Activated CD4-positive, alpha-beta T cell treated with anti-CD3 and anti-CD28 coated beads, Interleukin-2, Interleukin-4, amounts not matched to agents 100 ng/mL and 50 ng/mL, durations not matched to agents 16 hours and 8 hours (primary cell): ENCODE measurements at regions not wholly inside any gene's neighbourhood (a gene's known extent, or its start where the extent isn't known, plus 50 kb on each side); places are given as distances from the start of the nearest gene placed in this dataset.
"Not testable (repeated sequence)": the region's sequence is repeated elsewhere in the genome, so short reads cannot be mapped to it uniquely, and the experiment has no call there.

Source experiments
- DNase-seq: peaks from one replicate; pipeline ENCODE4 v3.0.0-alpha.2; 2020; ENCODE audit warnings: low spot score

- DNase-seq: not testable (repeated sequence)
Observed at GRCh38 chr2:166641516-166641915, 147.5 kb upstream of the SCN7A start.

DNA sequence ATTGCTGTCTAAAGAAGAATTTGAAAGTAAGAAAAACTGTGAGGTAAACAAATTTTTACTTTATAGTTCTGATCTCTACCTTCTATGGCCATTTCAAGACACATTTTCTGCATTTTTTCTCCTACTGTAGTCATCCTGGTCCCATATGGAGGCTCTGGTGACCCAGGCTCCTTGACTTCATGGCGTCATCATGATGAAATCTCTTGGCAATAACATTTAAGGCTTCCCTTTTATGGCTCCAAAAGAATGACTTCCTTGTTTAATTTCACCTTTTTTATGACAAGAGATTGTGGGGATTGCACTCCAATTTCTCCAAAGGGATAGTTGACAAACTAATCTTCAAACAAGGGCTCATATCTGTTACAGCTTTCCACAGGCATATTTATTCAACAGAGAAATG lies 143.0 kb upstream of the SCN7A start:
- DNase-seq: no peak

DNA sequence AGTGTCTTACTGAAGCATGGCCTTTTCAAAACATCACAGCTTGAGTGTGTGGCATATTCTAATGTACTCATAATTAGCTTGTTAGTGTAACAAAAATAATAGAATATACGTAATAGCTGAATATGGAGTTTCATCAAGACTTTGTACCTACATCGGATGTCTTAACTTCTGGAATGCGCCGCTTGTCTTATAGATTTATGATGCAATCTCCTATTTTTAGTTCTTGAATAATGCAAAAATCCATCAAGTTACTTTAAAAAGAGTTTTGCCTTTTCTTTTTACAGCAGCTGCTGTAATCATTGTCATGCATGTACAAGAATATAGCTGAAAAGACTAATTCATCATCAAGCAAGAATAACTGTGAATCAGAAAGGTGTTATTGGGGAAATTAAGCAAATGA lies 140.7 kb upstream of the SCN7A start:
- no peak for DNase-seq

GRCh38 chr2:166632616-166633015 lies 138.6 kb upstream of the SCN7A start:
- no peak for DNase-seq

DNA sequence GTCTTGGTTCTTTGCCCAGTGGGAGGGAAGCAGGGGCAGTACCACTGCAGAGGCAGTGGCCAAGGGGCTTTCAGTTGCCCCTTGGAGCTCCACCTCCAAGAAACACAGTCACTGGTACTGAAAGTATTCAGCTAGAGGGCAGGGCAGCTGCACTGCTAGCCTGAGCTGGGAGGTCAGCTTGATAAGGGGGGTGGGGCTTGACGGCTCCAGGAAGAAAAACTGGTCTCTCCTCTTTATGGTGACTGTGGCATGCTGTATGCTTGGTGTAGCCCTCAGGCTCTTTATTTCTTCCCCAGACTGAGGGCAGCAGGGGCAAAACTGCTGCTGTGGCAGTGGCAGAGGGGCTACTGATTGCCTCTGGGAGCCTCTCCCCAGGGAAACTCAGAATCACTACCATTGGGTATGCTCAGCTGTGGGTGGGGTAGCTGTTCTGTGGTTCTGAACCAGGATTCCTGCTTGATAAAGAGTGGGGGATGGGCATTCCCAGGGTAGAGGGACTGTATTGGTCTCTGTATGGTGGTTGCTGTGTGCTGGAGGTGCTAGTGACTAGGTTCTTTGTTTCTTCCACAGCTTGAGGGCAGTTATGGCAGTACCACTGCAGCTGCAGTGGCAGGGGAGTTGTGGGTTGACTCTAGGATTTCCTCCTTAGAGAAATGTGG lies 134.6 kb upstream of the SCN7A start:
- no peak for DNase-seq

DNA sequence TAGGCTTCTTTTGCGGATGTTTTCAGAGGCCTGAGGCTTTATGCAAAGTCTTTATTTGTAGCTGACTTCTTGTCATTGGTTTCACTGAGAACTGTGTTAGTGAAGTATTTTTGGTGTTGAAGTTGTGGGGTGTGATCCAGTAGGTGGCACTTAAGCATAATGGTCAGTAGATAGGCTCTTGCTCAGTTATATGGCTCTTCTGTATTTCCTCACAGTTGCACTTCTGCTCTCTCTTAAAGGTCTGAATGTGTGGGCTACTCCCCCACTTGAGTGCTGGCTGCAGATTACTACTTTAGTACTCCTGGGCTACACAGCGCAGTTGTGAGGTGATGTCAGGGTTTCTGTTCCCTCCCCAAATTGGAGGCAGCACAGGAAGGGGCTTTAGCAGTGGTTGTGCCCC lies 133.8 kb upstream of the SCN7A start:
- no peak for DNase-seq

GRCh38 chr2:166625670-166626069 lies 131.6 kb upstream of the SCN7A start:
- no peak for DNase-seq

GRCh38 chr2:166614503-166614902 lies 120.5 kb upstream of the SCN7A start:
- DNase-seq: no peak

GRCh38 chr2:166614029-166614428 lies 120.0 kb upstream of the SCN7A start:
- no peak for DNase-seq

GRCh38 chr2:166613226-166613625 lies 119.2 kb upstream of the SCN7A start:
- DNase-seq: no peak

GRCh38 chr2:166612214-166612613 lies 118.2 kb upstream of the SCN7A start:
- no peak for DNase-seq

DNA sequence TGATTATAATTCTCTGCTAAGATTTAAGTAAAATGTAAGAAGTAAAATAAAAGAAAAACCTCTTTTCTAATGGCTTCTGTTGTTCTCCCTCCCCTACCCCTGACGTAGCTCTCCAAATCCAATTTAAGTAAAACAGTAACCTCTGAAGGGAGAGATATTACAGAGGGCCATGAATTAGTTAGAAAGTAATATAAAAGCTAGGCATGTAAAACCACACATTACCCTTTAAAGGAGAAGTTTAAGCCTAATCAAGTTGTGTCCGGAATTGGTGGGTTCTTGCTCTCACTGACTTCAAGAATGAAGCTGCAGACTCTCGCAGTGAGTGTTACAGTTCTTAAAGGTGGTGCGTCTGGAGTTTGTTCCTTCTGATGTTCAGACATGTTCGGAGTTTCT lies 116.9 kb upstream of the SCN7A start:
- no peak for DNase-seq

DNA sequence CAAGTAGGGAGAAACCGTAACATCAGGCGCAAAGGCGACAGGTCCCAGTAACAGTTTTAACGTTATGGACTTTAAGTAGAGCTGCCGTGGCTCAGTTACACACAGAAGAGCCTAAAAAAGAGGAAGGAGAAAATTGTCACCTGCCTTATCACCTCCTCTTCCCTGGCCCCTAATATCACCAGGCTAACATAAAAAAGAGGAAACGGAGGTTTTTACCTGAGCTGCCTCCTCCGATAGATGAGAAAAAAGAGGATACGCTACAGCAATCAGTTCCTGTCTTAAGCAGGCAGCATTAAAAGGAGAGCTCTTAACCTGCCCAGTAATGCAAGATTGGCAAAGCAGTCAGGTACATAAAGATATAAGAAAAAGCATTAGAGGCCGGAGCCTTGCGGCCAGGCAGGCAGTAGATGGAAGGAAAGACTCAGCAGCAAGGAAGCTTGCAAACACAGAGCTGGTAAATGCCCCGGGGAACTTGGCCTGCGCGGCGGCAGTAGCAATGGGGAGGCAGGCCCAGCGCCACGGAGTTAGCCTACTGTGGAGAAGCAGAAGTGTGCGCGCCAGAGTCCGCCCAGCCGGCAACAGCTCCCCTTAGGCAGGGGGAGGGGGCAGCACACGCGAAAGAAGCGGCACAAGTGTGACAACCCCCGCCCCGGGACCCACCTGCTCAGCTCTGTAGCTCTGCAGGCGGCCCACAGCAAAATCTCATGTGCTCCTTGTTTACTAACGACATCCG lies 116.3 kb upstream of the SCN7A start:
- DNase-seq: no peak

GRCh38 chr2:166609183-166609959 lies 115.3 kb upstream of the SCN7A start:
- DNase-seq: no peak

- DNase-seq: no peak
Observed at GRCh38 chr2:166607880-166608279, 113.8 kb upstream of the SCN7A start.

DNA sequence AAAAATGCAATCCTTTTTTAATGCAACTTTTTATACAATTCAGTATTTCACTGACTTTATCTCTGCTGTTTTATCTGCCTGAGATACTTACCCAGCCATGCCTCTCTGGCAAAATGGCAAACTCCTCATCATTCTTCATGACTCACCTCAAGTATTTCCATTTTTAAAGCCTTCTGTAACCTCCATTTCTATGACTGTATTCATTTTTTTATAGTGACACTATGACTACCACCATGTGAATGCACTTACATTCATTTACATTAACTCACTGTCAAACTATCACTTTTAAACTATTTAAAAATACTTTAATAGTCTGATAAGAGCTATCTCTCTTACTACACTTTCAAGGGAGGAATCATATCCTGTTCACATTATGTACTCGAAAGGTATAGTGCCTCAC lies 99.4 kb upstream of the SCN7A start:
- no peak for DNase-seq

GRCh38 chr2:166592750-166593149 lies 98.7 kb upstream of the SCN7A start:
- no peak for DNase-seq

- no peak for DNase-seq
Observed at GRCh38 chr2:166591226-166591625, 97.2 kb upstream of the SCN7A start.

DNA sequence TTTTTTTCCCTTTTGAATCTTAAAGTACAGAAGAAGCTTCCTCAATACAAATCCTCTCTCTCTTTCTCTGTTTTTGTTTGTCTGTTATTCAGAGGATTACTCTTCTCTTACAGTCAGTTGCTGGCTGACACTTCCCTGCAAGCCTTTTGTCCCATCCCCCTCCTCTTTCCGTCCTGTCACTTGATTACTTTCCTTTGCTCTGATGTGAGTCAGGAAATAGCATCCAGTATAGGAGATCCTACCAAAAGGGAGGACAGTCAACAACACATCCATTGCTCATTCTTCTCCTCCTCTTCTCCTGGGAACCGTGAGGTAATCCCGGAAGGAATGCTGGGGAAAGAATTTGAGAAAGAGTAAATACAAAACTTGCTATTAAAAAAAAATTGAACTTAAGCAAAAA lies 79.3 kb upstream of the SCN7A start:
- no peak for DNase-seq

DNA sequence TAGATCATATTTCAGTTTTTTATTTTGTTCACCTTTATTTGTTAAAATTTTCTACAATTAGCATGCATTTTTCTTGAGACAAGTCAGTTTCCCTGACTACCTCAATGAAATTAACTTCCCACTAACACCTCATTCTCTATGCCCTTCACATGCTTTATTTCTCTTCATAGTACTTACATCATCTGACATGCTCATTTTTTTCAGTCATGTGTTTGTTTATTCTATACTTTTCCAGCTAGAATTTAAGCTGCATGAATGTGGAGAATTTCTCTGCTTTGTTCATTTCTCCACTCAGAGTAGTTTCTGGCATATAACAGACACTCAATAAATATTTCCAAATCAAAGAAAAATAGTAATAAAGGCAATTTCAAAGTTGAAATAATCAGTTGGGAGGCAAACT lies 78.9 kb upstream of the SCN7A start:
- no peak for DNase-seq

DNA sequence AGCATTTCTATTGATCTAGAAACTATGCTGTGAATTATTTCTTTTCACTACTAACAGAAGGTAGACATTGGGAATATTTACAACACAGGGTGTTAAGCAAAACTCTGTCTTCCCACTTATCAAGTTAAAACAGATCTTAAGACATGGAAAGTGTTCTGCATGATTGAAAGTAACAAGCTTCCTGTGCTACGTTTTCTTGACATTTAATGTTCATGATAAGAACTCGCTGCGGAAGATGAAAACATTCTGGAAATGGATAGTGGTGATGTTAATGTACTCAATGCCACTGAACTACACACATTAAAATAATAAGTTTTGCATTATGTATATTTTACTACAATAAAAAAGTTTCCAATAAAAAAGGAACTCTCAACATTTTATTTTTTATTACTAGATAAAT lies 74.4 kb upstream of the SCN7A start:
- DNase-seq: no peak

- DNase-seq: no peak
Observed at GRCh38 chr2:166565501-166565900, 71.5 kb upstream of the SCN7A start.

- no peak for DNase-seq
Observed at GRCh38 chr2:166563894-166564293, 69.8 kb upstream of the SCN7A start.
